Gastrocnemius medialis (tissue), 4 donors: ENCODE measurements at regions not wholly inside any gene's neighbourhood (a gene's known extent, or its start where the extent isn't known, plus 50 kb on each side); places are given as distances from the start of the nearest gene placed in this dataset.
A peak's percentile ranks its signal among the peaks of the same experiment; 100 is the strongest.

Source experiments
- ATAC-seq, 2 donors: fragments of 150-250 bp; one replicate each; pipeline ENCODE4 v1.9.1; 2016
- DNase-seq, 2 donors: peaks; one replicate each; pipeline ENCODE4 v3.0.0-alpha.2; 2019
- H3K27ac ChIP-seq, 4 donors: fragments of 200-600 bp; sonication (generic); 1 replicate in 1 of 4; 2 replicates in 3 of 4; pipeline ENCODE4 v1.5.1; 2016 to 2018; ENCODE audit warnings: mild to moderate bottlenecking in 2 of 4, moderate library complexity in 1 of 4
- H3K27me3 ChIP-seq, 3 donors: fragments of 200-600 bp; sonication (generic) in 2 of 3; 1 replicate in 1 of 3; 2 replicates in 2 of 3; pipeline versions ENCODE4 v1.5.1 to v1.6.0; 2016 to 2019; ENCODE audit warnings: mild to moderate bottlenecking in 1 of 3, moderate library complexity in 1 of 3
- H3K36me3 ChIP-seq, 2 donors: fragments of 200-600 bp; sonication (generic) in 1 of 2; one replicate each; pipeline ENCODE4 v1.5.1; 2017 to 2018
- H3K4me1 ChIP-seq, 2 donors: fragments of 200-600 bp; sonication (generic) in 1 of 2; one replicate each; pipeline ENCODE4 v1.5.1; 2016 to 2017; ENCODE audit warnings: mild to moderate bottlenecking in 2 of 2
- H3K4me3 ChIP-seq, 4 donors: fragments of 200-600 bp; sonication (generic) in 3 of 4; 1 replicate in 1 of 4; 2 replicates in 3 of 4; pipeline ENCODE4 v1.5.1; 2016 to 2019; ENCODE audit warnings: mild to moderate bottlenecking in 2 of 4
- H3K9me3 ChIP-seq, 3 donors: fragments of 200-600 bp; sonication (generic) in 2 of 3; 1 replicate in 1 of 3; 2 replicates in 2 of 3; pipeline ENCODE4 v1.5.1; 2016 to 2019
- CTCF ChIP-seq, 5 experiments: fragments of 450-650 bp in 3 of 5; fragments of 200-600 bp in 2 of 5; sonication (generic) in 2 of 5; IDR thresholded peaks in 4 of 5; conservative IDR thresholded peaks in 1 of 5; 1 replicate in 4 of 5; 2 replicates in 1 of 5; pipeline ENCODE4 v1.5.1; 2016 to 2019; ENCODE audit warnings: antibody characterized with exemption in 5 of 5, mild to moderate bottlenecking in 3 of 5, moderate library complexity in 3 of 5
- POLR2A ChIP-seq, 2 donors: fragments of 450-650 bp; IDR thresholded peaks; one replicate each; pipeline ENCODE4 v1.6.1; 2017; ENCODE audit warnings: antibody characterized with exemption in 2 of 2, mild to moderate bottlenecking in 2 of 2, moderate library complexity in 2 of 2
- in situ Hi-C, 4 donors: fragments of 200-750 bp; cut with MboI; loops; one replicate each; pipeline versions ENCODE4 v1.15.0 to v1.8.0; 2017; ENCODE audit warnings: low sequenced_read_pairs in 4 of 4
- intact Hi-C: fragments of 100-400 bp; cut with DNase I; formaldehyde crosslinking; loops from one replicate; pipeline ENCODE4 v1.15.1; 2023; ENCODE audit warnings: low total_unique reads

GRCh38 chr6:44558832-44559251, 171.3 kb downstream of the CDC5L start:
- no peaks in the 10 kb centered on the region for H3K9me3 ChIP-seq
- TF ChIP-seq POLR2A (IDR thresholded peaks at IDR 0.05), result no peak
- TF ChIP-seq CTCF (IDR thresholded peaks at IDR 0.05 in 4 of 5, conservative IDR thresholded peaks at IDR 0.05 in 1 of 5), result no peak
- H3K27ac ChIP-seq, result no peak overlapping the region
- H3K27me3 ChIP-seq, result peaks cover 2 to 7% (median 6%) of the 10 kb centered on the region in 3 donors
- H3K36me3 ChIP-seq, result no peaks in the 10 kb centered on the region
- no peak for DNase-seq
- no peak for ATAC-seq
- in situ Hi-C loops (no loop called here), intact Hi-C loops (no loop called here)
- H3K4me1 ChIP-seq, result peaks cover 6 to 11% of the 10 kb centered on the region in 2 donors
- H3K4me3 ChIP-seq, result no peak overlapping the region

- no peak overlapping the region for H3K27ac ChIP-seq
- peaks cover 6 to 13% of the 10 kb centered on the region in 2 donors for H3K4me1 ChIP-seq
- ATAC-seq (no peak), DNase-seq (no peak)
- intact Hi-C loops (no loop called here), in situ Hi-C loops (no loop called here)
- no peaks in the 10 kb centered on the region for H3K9me3 ChIP-seq
- H3K4me3 ChIP-seq, result no peak overlapping the region
- no peaks in the 10 kb centered on the region for H3K36me3 ChIP-seq
- H3K27me3 ChIP-seq, result peaks cover 2 to 7% (median 6%) of the 10 kb centered on the region in 3 donors
- no peak for TF ChIP-seq CTCF (IDR thresholded peaks at IDR 0.05 in 4 of 5, conservative IDR thresholded peaks at IDR 0.05 in 1 of 5)
- TF ChIP-seq POLR2A (IDR thresholded peaks at IDR 0.05), result no peak
Observed at GRCh38 chr6:44559486-44560270, 172.2 kb downstream of the CDC5L start.

GRCh38 chr6:44560458-44561059, 173.1 kb downstream of the CDC5L start:
- Histone ChIP-seq H3K27ac (no peak overlapping the region), H3K9me3 (no peaks in the 10 kb centered on the region), H3K4me1 (peaks cover 6 to 13% of the 10 kb centered on the region in 2 donors), H3K27me3 (peaks cover 2 to 7% (median 6%) of the 10 kb centered on the region in 3 donors), H3K36me3 (no peaks in the 10 kb centered on the region), H3K4me3 (peak overlapping the region in 1 of 4 donors; percentile 29)
- ATAC-seq (no peak), DNase-seq (no peak)
- intact Hi-C loops, result no loop called here
- in situ Hi-C loops, result no loop called here
- TF ChIP-seq CTCF (IDR thresholded peaks at IDR 0.05 in 4 of 5, conservative IDR thresholded peaks at IDR 0.05 in 1 of 5), result no peak
- TF ChIP-seq POLR2A (IDR thresholded peaks at IDR 0.05), result no peak

GRCh38 chr6:44561060-44561623, 173.6 kb downstream of the CDC5L start:
- Histone ChIP-seq H3K27ac (no peak overlapping the region), H3K9me3 (no peaks in the 10 kb centered on the region), H3K4me3 (peak overlapping the region in 3 of 4 donors; percentile 24 to 35 (median 29)), H3K4me1 (peaks cover 6 to 13% of the 10 kb centered on the region in 2 donors), H3K27me3 (peaks cover 2 to 7% (median 6%) of the 10 kb centered on the region in 3 donors), H3K36me3 (no peaks in the 10 kb centered on the region)
- in situ Hi-C loops (no loop called here), intact Hi-C loops (no loop called here)
- DNase-seq, result no peak
- no peak for TF ChIP-seq POLR2A (IDR thresholded peaks at IDR 0.05)
- TF ChIP-seq CTCF (IDR thresholded peaks at IDR 0.05 in 4 of 5, conservative IDR thresholded peaks at IDR 0.05 in 1 of 5), result no peak
- ATAC-seq, result no peak
